A673 (cell line): ENCODE measurements at regions not wholly inside any gene's neighbourhood (a gene's known extent, or its start where the extent isn't known, plus 50 kb on each side); places are given as distances from the start of the nearest gene placed in this dataset.

ENCODE experiments used
- EZH2 ChIP-seq: fragments of 200-600 bp; sonication (generic); IDR thresholded peaks from 2 replicates; pipeline ENCODE4 v1.6.1; 2017; ENCODE audit warnings: borderline replicate concordance, low read depth, mild to moderate bottlenecking, mixed read lengths, antibody characterized with exemption, low read length; ENCODE audit not compliant: poor library complexity, severe bottlenecking
- TF ChIP-seq, protein P1 (sequence below): fragments of 300-800, 200-600 bp; sonication (generic); conservative IDR thresholded peaks from 2 replicates; pipeline ENCODE4 v1.5.1; 2017; ENCODE audit warnings: low read depth, mild to moderate bottlenecking, antibody characterized with exemption, low read length, moderate library complexity, mixed read lengths

DNA sequence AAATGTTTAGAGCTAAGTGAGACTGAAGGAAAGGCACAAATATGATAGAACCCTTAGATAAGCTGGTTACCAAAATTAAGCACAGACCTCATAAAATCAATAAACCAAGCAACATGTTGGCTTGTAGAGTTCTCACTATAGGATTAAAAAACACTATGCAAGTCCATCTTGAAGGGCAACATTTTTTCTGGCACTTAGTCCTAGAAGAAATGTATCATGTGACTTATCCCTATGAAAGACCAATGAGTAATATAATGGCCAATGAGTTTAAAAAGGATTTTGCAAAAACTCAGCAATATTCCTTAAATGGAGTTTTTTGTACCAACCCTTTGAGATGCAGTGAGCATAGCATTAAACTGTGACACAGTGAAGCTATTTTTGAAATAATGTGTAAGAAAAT is 216.3 kb upstream of the ADRA1B start:
- TF ChIP-seq, protein P1, sequence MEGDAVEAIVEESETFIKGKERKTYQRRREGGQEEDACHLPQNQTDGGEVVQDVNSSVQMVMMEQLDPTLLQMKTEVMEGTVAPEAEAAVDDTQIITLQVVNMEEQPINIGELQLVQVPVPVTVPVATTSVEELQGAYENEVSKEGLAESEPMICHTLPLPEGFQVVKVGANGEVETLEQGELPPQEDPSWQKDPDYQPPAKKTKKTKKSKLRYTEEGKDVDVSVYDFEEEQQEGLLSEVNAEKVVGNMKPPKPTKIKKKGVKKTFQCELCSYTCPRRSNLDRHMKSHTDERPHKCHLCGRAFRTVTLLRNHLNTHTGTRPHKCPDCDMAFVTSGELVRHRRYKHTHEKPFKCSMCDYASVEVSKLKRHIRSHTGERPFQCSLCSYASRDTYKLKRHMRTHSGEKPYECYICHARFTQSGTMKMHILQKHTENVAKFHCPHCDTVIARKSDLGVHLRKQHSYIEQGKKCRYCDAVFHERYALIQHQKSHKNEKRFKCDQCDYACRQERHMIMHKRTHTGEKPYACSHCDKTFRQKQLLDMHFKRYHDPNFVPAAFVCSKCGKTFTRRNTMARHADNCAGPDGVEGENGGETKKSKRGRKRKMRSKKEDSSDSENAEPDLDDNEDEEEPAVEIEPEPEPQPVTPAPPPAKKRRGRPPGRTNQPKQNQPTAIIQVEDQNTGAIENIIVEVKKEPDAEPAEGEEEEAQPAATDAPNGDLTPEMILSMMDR = no peak
- TF ChIP-seq EZH2 = no peak
